Non-pigmented ciliary epithelial cell (primary cell): ENCODE measurements at regions not wholly inside any gene's neighbourhood (a gene's known extent, or its start where the extent isn't known, plus 50 kb on each side); places are given as distances from the start of the nearest gene placed in this dataset.

ENCODE experiments used
- DNase-seq: peaks from one replicate; pipeline ENCODE4 v3.0.0-alpha.2; 2010; ENCODE audit warnings: low read depth

DNA sequence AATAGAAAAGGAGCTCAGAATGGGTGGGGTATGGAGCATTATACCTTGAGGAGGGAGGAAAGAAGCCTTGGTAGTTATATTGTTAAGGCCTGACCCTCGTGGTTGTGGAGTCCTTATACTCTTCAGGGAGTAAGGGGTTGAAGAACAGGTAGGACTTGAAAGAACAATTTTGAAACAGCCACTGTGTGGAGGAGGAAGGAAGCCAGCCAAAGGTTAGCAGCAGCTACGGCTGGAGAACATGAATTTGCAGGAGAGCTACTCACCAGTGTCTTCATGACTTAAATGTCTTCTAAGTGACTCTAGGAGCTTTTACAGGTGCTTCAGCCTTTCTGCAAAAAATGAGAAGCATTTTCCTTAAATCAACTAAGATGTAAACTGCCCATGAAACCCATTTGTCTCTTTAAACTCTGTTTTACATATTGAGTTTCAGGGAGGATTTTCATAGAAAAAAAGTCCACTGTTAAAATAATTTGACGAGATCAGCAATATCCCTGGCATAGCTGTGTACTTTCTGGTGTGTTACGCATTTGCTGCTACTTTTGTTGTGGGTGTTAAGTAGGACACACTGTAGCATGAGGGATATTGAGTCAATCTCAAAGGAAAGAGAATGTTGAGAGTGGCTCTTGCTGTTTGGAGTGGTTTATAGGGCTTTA lies 110.6 kb upstream of the ELL2 start:
- no peak for DNase-seq

DNA sequence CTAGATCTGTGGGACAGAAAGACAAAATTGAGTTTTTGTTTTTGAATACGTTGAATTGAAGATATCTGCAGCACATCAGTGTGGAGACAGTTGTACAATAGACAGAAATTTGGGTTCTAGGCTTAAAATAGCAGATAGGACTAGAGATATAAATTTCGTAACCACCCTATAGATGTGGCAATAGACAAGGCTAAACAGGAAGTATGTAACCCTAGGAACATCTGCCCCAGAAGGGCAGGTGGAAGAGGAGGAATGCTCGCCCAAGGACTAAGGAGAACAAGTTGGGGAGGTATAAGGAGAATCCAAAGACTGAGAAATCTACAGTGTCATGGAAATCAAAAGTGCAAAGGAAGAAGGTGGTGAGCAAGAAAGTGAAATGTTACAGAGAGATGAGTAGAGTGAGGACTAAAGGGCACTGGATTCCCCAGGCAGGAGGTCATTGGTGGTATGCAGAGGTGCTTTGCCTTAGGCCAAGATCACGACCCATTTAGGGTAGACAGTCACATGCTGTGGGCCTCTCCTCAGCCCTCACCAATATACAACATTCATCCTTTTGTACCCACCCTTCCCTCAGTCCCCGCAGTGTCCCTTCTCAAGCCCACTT lies 109.1 kb upstream of the ELL2 start:
- no peak for DNase-seq

DNA sequence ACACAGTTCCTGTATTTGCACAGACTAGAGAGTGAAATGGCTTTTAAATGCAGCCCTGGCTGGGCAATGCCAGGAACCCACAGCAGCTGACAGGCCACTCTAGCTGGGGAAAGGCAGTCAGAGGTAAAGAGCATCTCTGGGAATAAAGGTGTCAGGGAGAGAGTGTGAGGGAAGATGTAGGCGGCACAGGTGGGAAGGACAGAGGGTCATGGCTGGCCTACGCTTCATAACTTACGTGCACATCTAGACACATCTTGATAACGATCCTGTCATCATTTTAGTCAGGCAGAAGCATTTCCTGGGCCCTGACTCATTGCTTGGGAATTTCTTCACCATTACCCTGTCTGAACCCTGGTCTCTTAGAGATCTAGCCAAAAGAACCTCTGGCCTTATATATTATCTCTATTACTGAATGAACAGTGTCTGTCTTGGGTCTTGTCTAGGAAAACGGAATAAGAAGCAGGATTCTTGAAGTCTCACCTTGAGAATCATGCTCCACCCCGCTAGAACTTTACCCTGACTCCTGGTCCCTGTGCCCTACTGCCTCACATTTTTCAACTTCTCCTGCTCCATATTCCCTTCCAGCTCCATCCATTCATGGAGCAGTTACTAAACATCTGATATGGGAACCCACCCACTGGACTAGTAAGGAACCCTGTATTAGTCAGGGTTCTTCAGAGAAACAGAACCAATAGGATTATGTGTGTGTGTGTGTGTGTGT lies 106.4 kb upstream of the ELL2 start:
- DNase-seq = peak; percentile 92

DNA sequence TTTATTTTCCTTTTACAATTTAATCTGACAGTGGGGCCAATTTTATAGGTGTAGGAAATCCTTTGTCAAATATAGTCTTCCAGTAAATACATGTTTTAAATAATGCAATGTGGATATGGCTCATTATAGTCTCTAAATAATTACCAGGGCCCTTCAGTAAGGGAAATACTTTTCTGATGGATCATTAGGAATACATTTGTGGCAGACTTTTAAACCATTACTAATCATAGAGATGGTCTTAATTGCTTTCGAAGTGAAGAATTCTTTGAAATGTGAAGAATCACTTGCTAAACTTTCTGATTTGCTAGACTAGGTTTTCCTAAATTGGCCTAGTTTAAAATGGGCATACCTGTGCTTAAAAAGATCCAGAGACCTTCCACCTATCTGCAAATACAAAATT lies 105.6 kb upstream of the ELL2 start:
- DNase-seq = no peak

DNA sequence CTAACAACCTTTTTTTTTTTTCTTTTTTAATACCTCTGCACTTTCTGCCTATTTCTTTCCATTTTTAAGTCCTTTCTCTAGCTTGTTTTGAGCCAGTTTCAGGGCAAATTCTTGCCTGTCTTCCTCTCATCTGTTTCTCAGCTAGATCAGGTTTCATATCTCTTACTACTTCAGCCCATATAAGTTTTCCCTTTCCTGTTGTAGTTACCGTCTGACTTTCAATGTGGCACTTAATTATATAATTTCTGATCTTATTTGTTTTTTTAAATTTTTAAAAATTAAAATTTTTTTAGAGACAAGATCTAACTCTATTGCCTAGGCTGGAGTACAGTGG lies 104.7 kb upstream of the ELL2 start:
- no peak for DNase-seq

DNA sequence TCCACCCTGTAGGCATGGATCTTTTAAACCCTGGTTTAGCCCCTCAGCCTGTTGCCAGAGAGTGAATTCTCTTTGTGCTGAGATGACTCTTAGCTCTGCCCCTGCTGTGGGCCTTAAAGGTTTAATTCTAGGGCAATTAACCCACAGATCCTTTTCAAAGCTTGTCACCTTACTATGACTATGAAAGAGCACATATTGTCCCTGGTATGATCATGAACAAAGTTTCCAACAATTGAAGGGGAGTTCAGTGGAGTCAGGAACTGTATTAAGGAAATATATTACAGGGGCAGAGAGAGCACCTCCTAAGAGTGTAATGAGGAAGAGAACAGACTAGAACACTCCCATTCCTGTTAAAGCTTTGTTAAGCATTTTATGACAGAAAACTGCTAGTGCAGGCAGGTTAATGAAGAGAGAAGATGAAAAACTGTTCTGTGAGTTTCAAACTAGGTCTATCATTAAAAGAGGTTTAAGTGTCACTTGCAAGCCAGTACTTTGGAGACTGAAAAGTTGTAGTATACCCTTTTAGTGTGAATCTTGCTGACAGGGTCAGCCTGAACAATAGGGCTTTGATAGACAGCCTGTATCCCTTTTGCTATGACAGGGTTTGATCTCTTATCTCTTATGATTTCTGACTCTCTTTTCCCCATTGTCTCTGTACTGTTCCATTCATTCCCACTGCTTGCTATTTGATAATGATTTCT lies 104.2 kb upstream of the ELL2 start:
- no peak for DNase-seq

DNA sequence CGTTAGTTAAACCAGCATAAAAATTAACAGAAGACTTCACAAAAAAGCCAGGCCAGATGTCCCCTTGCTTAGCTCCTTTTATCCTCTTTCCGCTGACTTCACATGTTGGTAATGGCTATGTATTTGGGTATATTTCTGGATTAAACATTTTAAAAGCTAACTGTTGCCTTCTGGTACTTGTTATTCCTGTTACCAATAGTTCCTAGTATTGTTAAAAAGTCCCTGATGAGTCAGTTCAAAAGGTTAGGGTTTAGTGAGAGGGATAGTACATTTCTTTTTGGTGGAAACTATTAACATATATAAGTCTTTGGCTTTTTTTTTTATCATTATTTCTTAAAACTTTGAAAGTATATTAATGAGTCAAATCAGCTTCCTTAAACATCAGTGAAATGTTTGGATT lies 103.2 kb upstream of the ELL2 start:
- no peak for DNase-seq

DNA sequence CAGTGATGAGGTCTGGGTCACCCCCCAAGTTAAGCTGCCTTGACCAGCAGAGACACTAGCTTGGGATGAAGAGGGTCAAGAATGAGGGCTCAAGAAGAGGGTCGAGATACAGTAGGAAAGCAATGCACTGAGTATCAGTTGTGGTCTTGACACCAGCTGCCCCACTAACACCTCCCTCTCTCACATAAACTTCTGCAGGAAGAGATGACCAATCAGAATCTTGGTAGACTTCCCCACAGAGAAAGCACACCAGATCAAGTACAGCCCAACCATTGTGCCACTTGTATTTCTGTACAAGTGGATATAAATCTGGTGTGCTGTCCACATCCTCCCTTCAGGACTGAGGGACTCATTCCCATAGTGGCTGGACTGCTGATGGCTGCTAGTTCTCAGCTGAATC lies 101.2 kb upstream of the ELL2 start:
- no peak for DNase-seq

DNA sequence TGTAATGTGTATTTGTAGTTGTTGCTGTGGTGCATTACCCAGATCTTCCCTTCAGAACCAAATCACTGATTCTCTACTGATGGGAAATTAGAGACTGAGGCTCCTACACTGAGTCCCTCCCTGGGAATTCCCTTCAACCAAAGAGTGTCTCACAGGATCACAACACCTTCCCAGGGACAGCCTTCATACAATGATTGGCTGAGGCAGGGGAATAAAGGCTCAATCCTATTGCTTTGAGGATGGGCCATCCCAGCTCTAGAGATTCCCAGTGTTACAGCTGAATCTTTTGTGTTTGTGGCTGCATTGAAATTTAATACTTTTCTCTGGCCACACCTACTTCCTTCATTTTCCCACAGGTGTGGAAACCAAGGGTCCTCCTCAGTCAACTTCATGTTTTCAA lies 96.4 kb upstream of the ELL2 start:
- no peak for DNase-seq

DNA sequence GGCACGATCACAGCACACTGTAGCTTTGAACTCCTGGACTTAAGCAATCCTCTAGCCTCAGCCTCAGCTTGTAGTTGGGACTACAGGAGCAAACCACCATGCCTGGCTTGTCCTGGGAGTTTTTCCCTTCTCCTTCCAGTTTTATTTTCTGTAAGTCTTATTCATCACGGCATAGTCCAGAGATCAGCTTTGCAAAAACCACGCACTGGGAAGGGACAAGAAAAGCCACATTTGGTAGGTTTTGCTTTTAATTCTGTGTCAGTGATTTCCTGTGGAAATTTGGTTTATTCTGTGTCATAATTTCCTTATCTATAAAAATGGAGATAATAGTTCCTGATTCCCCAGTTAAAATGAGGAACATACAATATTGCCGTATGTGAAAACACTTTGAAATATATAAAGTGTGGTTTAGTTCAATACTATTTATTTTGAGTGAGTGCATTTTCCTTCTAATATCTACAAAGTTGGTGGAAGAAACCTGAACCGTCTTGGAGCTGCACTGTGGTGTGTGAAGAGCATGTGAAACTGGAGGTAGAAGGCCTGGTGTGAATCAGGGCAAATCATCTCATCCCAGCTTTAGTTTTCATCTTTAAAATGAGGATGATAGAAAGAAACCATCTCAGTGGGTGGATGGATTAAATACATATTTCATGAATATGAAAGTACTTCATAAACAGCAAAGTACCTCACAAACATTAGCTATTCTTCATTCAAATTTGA lies 92.8 kb upstream of the ELL2 start:
- no peak for DNase-seq

DNA sequence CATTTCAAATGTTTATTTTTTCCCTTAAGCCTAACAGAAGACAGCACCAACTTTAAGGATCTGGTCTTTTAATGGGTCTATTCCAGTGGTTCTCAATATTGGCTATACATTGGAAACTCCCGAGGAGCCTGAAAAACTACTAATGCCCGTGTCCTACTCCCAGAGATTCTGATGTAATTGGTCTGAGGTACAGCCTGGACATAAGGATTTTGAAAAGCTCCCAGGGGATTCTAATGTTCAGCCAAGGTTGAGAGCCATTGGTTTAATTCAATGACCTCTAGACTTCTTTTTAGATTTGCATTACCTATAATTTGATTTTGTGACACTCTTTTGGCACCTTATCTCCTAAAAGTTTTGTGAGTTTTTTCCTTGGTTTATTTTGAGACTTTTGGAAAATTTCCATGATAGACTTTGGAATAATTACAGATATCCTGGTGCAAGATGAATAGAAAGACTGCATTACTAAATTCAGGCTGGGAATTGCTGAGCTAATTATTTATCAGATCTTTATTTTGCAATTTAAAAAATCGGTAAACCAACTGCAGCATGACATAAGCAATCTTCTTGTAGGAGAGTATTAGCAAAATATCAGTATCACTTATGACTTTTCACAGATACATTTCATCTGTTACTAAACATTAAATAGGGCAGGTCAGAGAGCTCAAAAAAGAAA lies 91.5 kb upstream of the ELL2 start:
- DNase-seq = no peak

DNA sequence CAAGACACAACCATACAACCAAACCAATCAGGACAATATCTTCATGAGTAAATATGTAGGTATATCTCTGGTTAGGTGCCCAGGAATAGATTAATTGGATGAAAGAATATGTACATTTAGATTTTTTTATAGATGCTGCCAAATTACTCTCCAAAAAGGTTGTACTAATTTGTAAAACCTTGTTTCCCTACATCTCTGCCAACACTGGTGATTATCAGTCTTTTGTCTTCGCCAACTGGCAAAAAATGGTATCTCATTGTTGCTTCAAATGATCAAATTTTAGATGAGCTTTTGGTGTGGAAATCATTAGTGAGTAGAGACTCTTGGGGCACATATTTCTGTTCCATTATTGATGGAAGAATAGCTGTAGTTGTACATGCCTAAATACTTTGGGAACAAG lies 90.7 kb upstream of the ELL2 start:
- DNase-seq = no peak

DNA sequence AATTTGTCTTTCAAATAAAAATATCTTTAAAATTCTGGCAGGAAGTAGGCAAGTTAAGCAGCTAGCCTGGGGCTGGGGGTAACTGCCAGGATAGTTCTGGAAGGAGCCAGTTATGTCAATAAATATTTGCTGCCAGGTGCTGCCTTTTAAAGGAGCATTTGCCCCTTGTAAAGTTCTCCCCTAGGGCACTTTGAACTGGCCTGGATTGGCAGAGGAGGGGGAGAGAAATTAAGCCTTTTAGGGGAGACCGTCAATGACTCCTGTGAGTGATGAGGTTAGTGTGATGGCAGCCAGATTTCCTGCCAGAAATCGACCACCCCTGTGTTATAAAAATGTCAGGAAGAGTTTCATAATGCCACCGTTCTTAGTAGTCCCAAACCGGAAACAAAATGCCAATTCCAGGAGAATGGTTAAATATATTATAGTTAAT lies 89.8 kb upstream of the ELL2 start:
- no peak for DNase-seq

DNA sequence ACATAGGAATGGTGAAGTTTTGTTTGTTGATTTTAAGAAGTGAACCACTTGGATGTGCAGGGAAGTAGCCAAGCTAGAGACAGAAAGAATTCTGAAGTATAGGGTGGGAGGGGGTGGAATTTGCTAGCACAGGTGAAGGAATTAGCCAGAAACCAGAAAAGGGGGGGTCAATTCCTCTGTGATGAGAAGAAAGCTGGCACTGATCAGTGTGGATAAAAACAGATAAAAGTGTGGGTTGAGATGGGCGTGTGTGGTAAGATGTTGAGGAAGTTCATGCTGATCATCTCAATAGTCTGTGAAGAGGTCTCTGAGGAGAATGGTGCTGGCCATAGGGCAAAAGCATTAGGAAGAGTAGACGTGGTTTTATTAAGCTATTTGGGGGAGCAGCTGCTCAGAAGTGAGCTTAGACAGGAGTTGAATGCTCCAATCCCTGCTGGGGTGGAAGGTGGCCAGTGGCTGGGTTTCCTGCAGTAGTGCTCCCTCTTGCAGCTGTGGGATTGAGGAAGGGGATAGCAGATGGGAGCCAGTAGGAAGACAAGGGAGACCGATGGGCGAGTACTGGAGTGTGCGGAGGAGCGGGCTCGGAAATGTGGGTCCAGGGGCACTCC lies 88.7 kb upstream of the ELL2 start:
- no peak for DNase-seq

DNA sequence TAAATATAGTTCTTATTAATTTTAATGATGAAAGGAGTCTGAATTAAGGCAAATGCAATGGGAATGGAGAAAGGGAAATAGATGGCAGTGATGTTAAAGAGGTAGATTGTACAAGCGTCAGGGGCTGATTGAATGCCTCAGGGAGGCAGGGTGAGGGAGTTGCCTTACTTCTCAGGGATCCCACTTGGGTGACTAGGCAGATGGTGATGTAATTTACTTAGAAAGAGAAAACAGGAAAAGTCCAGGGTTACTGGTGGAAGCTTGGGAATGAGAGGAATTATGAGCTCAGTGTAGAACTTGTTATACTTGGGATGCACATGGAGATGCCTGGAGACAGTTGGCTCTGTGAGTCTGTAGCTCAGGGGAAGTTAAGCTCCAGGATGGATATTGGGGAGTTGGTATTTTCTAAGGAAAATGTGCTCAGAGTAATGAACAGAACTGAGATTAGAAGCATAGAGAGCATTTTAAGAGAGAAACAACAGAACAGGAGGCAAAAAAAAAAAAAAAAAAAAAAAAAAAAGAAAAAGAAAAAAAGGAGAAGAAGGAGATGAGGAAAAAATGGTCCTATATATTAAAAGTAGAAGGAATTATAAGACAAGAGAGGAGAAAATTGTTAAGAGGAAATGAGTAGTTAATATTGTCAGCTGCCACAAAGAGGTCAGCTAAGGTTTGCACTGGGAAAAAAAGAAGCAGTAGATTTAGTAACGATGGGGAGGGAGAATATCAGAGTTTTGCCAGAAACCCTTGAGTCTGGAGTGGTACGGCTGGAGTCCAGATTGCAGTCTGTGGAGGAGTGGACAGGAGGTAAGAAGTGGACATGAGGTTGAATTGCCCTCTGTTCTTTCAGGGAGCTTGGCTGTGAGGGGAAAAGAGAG lies 88.0 kb upstream of the ELL2 start:
- peak; percentile 50 for DNase-seq

DNA sequence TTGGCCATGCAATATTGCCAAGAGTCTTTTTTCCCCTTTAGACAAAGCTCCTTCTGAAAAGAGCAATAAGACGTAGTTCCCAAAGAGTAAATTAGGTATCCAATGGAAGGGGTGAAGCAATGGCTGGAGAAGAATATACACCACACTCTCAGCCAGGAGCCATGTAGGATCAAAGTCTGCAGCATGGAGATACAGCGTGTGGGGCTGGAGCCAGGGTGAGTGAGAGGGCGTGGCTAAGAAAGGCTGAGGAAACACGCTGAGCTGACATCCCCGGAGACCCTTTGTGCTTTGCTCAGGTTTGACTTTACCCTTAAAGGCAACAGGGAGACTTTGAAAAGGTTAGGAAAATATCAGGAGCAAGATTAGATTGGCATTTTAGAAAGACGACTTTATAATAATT lies 87.1 kb upstream of the ELL2 start:
- DNase-seq = no peak

DNA sequence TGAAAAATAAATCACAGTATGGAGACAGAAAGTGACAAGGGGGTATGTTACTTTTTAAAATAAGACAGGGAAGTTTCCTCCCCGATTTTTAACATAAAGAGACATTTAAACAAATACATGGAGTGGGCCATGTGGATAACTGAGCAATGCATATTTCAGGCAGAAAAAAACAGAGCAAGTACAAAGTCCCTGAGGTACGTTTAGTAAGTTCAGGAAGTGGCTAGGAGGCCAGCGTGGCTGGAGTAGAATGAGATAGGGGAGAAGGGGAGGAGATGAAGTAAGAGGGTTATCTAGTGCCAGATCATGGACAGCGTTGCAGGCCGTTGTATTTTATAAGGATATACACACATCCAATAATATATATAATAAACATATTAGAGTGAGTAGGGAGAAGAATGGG lies 84.2 kb upstream of the ELL2 start:
- DNase-seq = no peak

DNA sequence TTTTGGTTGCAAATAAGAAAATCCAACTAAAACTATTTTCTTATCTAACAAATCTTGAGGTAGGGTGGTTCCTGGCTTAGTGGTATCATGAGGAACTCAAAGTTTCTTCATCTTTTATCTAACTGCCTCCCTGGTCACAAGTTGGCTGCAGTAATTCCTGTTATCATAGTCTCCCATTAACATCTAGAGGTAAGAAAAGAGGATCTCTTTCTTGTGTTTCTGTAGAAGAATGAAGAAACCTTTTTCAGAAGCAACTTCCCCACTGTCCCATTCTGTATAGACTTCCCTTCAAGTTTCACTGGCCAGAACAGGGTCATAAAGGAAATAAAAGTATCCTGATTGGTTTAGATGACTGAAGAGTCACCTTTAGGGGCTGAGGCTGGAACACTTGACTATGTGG lies 81.8 kb upstream of the ELL2 start:
- no peak for DNase-seq

DNA sequence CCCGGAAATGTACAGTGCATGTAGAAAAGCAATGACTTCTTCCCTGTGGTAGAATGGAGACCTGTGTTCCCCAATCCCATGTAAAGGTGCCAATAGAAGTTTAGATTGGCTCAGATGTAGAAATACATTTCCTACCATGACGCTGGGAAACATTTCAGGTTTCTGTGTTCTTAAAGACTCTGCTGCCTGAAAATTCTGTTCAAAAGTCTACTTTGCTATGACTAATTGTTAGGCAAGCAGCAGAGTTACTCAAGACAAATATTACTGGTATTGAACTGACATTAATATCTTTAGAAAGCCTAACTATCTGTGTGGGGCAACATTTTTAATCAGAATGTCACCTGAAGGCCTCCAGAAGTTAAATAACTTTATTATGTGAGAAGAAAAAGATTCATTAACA lies 75.5 kb upstream of the ELL2 start:
- DNase-seq = no peak

DNA sequence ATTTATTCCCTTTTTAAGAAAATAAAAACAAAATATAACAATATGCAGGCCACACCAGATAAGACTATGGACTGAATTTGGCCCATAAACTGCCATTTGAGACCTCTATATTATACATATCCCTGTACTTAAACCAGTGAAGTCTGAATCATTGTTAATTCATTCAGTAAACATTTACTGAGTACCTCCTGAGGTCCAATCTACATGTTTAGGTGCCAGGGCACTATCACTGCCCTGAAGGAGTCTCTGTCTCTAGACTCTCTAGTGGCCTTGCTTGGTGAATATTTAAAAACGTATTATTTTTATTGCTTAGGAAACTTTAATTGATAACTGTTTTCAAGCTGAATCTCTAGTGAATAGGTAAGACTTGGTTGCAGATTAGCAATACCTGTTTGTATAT lies 74.7 kb upstream of the ELL2 start:
- no peak for DNase-seq

DNA sequence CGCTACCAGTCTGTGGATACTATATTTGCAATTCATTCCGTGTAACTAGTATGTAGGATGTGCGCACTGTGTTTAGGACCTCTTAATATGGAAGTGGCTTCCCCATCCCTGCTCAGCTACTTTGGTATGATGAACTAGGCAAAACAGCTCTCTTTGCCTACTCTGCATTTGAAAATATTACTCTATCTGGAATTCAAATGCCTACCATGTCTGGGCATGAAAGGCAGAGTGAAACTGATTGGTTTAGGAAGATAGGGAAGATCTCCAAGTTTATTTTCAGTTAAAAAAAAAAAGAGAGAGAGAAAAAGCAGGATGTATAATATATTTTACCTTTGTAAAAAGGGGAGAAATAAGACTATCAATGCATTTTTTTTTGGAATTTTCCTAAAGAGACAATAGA lies 74.1 kb upstream of the ELL2 start:
- DNase-seq = no peak
